MM.1S (cell line): ENCODE measurements at regions not wholly inside any gene's neighbourhood (a gene's known extent, or its start where the extent isn't known, plus 50 kb on each side); places are given as distances from the start of the nearest gene placed in this dataset.

Experiments used
- DNase-seq: peaks from one replicate; pipeline ENCODE4 v3.0.0-alpha.2; 2015
- H2AFZ ChIP-seq: fragments of 300-600 bp; sonication (generic); 2 replicates; pipeline ENCODE4 v1.6.0; 2016; ENCODE audit warnings: antibody characterized with exemption, low read length
- H3F3A ChIP-seq: fragments of 300-600 bp; sonication (generic); 2 replicates; pipeline ENCODE4 v1.6.1; 2016; ENCODE audit warnings: mild to moderate bottlenecking, antibody characterized with exemption, low read length, moderate library complexity, mixed read lengths; ENCODE audit not compliant: insufficient read depth
- H3K27ac ChIP-seq: fragments of 300-600 bp; sonication (generic); 2 replicates; pipeline ENCODE4 v1.5.1; 2016; ENCODE audit warnings: mild to moderate bottlenecking, low read length
- H3K27me3 ChIP-seq: fragments of 300-600 bp; sonication (generic); replicated peaks from 2 replicates; pipeline ENCODE4 v1.6.0; 2016; ENCODE audit warnings: low read length; ENCODE audit not compliant: insufficient read depth
- H3K36me3 ChIP-seq: fragments of 300-600 bp; sonication (generic); replicated peaks from 2 replicates; pipeline ENCODE4 v1.6.1; 2016; ENCODE audit warnings: mild to moderate bottlenecking, low read length, mixed read lengths; ENCODE audit not compliant: insufficient read depth
- H3K4me1 ChIP-seq: fragments of 300-600 bp; sonication (generic); 2 replicates; pipeline ENCODE4 v1.6.1; 2016; ENCODE audit warnings: low read length, mixed read lengths
- H3K4me2 ChIP-seq: fragments of 300-600 bp; sonication (generic); 2 replicates; pipeline ENCODE4 v1.6.0; 2016; ENCODE audit warnings: low read depth, low read length
- H3K4me3 ChIP-seq: fragments of 300-600 bp; sonication (generic); 2 replicates; pipeline ENCODE4 v1.5.1; 2016; ENCODE audit warnings: low read length, mixed read lengths
- H3K79me2 ChIP-seq: fragments of 300-600 bp; sonication (generic); 2 replicates; pipeline ENCODE4 v1.6.1; 2016; ENCODE audit warnings: mixed run types, low read length, mixed read lengths
- H3K9ac ChIP-seq: fragments of 300-600 bp; sonication (generic); 2 replicates; pipeline ENCODE4 v1.6.1; 2016; ENCODE audit warnings: low read length, mixed read lengths
- H3K9me2 ChIP-seq: fragments of 300-600 bp; sonication (generic); replicated peaks from 2 replicates; pipeline ENCODE4 v1.6.1; 2016; ENCODE audit warnings: mild to moderate bottlenecking, low read length, mixed read lengths; ENCODE audit not compliant: insufficient read depth
- H3K9me3 ChIP-seq: fragments of 300-600 bp; sonication (generic); replicated peaks from 2 replicates; pipeline ENCODE4 v1.6.1; 2016; ENCODE audit warnings: mild to moderate bottlenecking, low read length, mixed read lengths; ENCODE audit not compliant: insufficient read depth
- H4K20me1 ChIP-seq: fragments of 300-600 bp; sonication (generic); 2 replicates; pipeline ENCODE4 v1.6.1; 2016; ENCODE audit warnings: mild to moderate bottlenecking, low read length, moderate library complexity, mixed read lengths; ENCODE audit not compliant: insufficient read depth
- EZH2 ChIP-seq: fragments of 300-600 bp; sonication (generic); optimal IDR thresholded peaks from 2 replicates; pipeline ENCODE3; 2017; ENCODE audit warnings: low read depth, mild to moderate bottlenecking, antibody characterized with exemption, low read length, mixed read lengths
- EZH2phosphoT487 ChIP-seq: fragments of 300-600 bp; sonication (generic); IDR thresholded peaks from 2 replicates; pipeline ENCODE4 v1.6.1; 2018; ENCODE audit warnings: antibody characterized with exemption, low read length
- TF ChIP-seq, protein P1 (sequence below): fragments of 300-600 bp; sonication (generic); IDR thresholded peaks from 2 replicates; pipeline ENCODE4 v1.5.1; 2016; ENCODE audit warnings: antibody characterized with exemption, low read length, mixed read lengths

DNA sequence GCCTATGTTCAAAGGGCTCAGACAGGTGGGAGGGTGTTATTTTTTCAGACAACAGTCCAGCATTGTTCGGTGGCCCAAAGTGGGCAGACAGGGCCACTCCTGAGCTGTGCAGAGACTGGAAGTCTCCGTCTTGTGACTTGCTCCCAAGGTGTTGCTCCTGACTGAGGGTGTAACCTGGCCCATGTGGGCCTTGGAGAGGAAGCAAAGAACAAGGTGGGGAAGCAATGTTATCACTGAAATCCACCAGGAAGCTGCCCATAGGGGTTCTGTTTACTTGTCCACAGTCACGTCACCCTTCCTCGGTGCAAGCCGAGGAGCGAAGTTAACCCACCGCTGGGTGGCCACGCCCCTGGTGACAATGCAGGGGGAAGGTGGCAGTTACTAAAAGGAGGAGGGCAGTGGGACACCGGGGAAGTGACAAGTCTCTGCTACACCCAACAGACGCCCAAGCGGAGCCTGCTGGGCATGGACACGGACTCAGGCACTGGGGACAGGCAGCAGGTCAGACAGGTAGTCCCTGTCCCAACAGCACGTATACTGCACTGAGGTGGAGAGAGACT is 311.6 kb upstream of the MKI67 start:
- no peaks in the 10 kb centered on the region for H3K9me2 ChIP-seq
- no peak for DNase-seq
- H3F3A ChIP-seq, result no peaks in the 10 kb centered on the region
- no peak overlapping the region for H3K4me3 ChIP-seq
- H2AFZ ChIP-seq, result no peak overlapping the region
- H3K4me2 ChIP-seq, result no peak overlapping the region
- no peaks in the 10 kb centered on the region for H3K4me1 ChIP-seq
- no peak overlapping the region for H3K27ac ChIP-seq
- H3K9me3 ChIP-seq, result no peaks in the 10 kb centered on the region
- no peak overlapping the region for H3K9ac ChIP-seq
- TF ChIP-seq EZH2phosphoT487 (no peak), EZH2 (no peak)
- TF ChIP-seq, protein P1, sequence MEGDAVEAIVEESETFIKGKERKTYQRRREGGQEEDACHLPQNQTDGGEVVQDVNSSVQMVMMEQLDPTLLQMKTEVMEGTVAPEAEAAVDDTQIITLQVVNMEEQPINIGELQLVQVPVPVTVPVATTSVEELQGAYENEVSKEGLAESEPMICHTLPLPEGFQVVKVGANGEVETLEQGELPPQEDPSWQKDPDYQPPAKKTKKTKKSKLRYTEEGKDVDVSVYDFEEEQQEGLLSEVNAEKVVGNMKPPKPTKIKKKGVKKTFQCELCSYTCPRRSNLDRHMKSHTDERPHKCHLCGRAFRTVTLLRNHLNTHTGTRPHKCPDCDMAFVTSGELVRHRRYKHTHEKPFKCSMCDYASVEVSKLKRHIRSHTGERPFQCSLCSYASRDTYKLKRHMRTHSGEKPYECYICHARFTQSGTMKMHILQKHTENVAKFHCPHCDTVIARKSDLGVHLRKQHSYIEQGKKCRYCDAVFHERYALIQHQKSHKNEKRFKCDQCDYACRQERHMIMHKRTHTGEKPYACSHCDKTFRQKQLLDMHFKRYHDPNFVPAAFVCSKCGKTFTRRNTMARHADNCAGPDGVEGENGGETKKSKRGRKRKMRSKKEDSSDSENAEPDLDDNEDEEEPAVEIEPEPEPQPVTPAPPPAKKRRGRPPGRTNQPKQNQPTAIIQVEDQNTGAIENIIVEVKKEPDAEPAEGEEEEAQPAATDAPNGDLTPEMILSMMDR, result no peak
- no peaks in the 10 kb centered on the region for H4K20me1 ChIP-seq
- H3K36me3 ChIP-seq, result no peaks in the 10 kb centered on the region
- no peaks in the 10 kb centered on the region for H3K79me2 ChIP-seq
- H3K27me3 ChIP-seq, result no peaks in the 10 kb centered on the region

DNA sequence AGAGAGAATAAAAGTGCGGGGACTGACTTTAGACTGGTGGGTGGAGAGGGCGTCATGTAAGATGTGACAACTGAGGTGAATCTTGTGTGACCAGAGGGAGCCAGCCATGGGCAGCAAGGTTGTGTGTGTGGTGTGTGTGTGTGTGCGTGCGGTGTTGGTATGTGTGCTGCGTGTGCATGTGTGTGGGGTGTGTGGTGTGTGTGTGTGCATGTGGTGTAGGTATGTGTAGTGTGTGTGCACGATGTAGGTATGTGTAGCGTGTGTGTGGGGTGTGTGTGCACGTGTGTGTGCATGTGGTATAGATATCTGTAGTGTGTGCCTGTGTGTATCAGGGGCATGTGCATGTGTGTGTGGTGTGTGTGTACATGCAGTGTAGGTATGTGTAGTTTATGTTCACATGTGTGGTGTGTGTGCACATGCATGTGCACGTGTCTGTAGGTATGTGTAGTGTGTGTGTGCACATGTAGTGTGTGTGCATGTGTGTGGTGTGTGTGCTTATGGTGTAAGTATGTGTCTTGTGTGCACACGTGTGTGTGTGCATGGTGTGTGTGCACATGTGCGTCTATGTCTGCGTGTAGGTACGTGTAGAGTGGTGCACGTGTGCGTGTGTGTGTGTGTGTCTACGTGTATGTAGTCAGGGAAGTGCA is 312.3 kb upstream of the MKI67 start:
- H3K9me2 ChIP-seq, result no peaks in the 10 kb centered on the region
- no peak for DNase-seq
- TF ChIP-seq EZH2phosphoT487, result no peak
- TF ChIP-seq, protein P1, result no peak
- no peak for TF ChIP-seq EZH2
- H4K20me1 ChIP-seq, result no peaks in the 10 kb centered on the region
- no peaks in the 10 kb centered on the region for H3K4me1 ChIP-seq
- H3K27ac ChIP-seq, result no peak overlapping the region
- no peaks in the 10 kb centered on the region for H3K9me3 ChIP-seq
- H3K4me2 ChIP-seq, result no peak overlapping the region
- H3F3A ChIP-seq, result no peaks in the 10 kb centered on the region
- H3K79me2 ChIP-seq, result no peaks in the 10 kb centered on the region
- no peaks in the 10 kb centered on the region for H3K27me3 ChIP-seq
- H2AFZ ChIP-seq, result no peak overlapping the region
- no peak overlapping the region for H3K9ac ChIP-seq
- no peaks in the 10 kb centered on the region for H3K36me3 ChIP-seq
- no peak overlapping the region for H3K4me3 ChIP-seq

GRCh38 chr10:128440513-128441160 is 314.4 kb upstream of the MKI67 start:
- no peaks in the 10 kb centered on the region for H3K27me3 ChIP-seq
- H3K27ac ChIP-seq, result no peak overlapping the region
- H2AFZ ChIP-seq, result no peak overlapping the region
- no peaks in the 10 kb centered on the region for H3K79me2 ChIP-seq
- no peaks in the 10 kb centered on the region for H3K9me3 ChIP-seq
- no peaks in the 10 kb centered on the region for H4K20me1 ChIP-seq
- TF ChIP-seq, protein P1, result no peak
- no peak for TF ChIP-seq EZH2phosphoT487
- TF ChIP-seq EZH2, result no peak
- no peak for DNase-seq
- H3F3A ChIP-seq, result no peaks in the 10 kb centered on the region
- no peaks in the 10 kb centered on the region for H3K4me1 ChIP-seq
- H3K36me3 ChIP-seq, result no peaks in the 10 kb centered on the region
- no peak overlapping the region for H3K9ac ChIP-seq
- no peak overlapping the region for H3K4me2 ChIP-seq
- no peak overlapping the region for H3K4me3 ChIP-seq
- H3K9me2 ChIP-seq, result no peaks in the 10 kb centered on the region
